GM12878 (cell line): ENCODE measurements at regions not wholly inside any gene's neighbourhood (a gene's known extent, or its start where the extent isn't known, plus 50 kb on each side); places are given as distances from the start of the nearest gene placed in this dataset.

Experiments
- MTA2 ChIP-seq: fragments of 450-650 bp; IDR thresholded peaks from 2 replicates; pipeline ENCODE4 v1.6.1; 2016; ENCODE audit warnings: low read depth, mild to moderate bottlenecking, moderate library complexity
- SMARCA5 ChIP-seq: fragments of 450-650 bp; IDR thresholded peaks from 2 replicates; pipeline ENCODE4 v1.6.1; 2017; ENCODE audit warnings: mild to moderate bottlenecking
- TBL1XR1 ChIP-seq: IDR thresholded peaks from 2 replicates; pipeline ENCODE4 v1.6.1; 2012; ENCODE audit warnings: low read depth, low read length, improper control_type of control experiment
- TF ChIP-seq, protein P1 (sequence below): IDR thresholded peaks from 2 replicates; pipeline ENCODE4 v1.6.1; 2012; ENCODE audit warnings: low read depth, low read length, improper control_type of control experiment
- TF ChIP-seq, protein P2 (sequence below): fragments of 450-650 bp; IDR thresholded peaks from 2 replicates; pipeline ENCODE4 v1.6.1; 2017; ENCODE audit warnings: antibody characterized with exemption, mild to moderate bottlenecking, moderate library complexity
- TF ChIP-seq, protein P3 (sequence below): fragments of 450-650 bp; IDR thresholded peaks from 2 replicates; pipeline ENCODE4 v1.6.1; 2017; ENCODE audit warnings: mild to moderate bottlenecking, low read depth, inconsistent platforms; ENCODE audit not compliant: poor library complexity, severe bottlenecking

DNA sequence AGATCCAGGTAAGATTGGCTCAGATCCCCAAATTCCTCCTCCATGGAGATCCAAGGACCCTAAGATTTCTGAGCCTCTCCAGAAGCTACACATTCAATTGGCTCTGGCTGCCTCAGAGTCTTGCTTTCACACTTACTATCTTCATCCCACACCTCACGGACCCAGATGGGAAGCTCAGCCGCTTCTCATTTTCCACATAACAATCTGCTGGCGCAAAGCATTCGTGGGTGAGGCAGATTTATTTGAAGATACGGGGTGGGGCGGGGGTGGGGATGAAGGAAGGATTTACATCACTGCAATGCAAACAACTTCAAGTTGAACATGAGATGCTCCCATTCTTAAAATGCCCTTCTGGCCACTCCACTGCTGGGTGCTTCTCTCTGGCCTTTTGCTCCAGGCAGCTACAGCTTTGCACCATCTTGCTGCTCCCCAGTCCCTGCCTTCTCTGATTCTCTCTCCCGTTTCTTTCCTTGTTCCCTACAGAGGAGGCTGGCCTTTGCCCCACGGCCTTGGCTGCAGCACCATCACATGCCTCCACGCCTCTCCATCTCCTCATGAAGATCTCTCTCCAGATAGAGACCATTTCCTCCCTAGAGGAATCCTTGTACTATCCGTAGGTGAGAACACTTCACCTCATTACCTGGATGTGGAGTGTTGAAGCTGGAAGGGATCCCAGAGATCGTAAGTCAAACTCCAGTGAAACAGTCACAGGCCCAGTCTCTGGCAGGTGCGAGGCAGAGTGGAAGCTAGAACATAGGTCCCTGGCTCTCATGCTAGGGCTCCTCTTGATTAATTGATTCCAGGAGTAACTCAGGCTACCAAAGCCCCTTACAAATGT, 175.9 kb downstream of the RPLP1 start (continued):
- TF ChIP-seq MTA2, result no peak
- no peak for TF ChIP-seq TBL1XR1
- TF ChIP-seq, protein P1, sequence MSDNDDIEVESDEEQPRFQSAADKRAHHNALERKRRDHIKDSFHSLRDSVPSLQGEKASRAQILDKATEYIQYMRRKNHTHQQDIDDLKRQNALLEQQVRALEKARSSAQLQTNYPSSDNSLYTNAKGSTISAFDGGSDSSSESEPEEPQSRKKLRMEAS, result no peak
- TF ChIP-seq, protein P2, sequence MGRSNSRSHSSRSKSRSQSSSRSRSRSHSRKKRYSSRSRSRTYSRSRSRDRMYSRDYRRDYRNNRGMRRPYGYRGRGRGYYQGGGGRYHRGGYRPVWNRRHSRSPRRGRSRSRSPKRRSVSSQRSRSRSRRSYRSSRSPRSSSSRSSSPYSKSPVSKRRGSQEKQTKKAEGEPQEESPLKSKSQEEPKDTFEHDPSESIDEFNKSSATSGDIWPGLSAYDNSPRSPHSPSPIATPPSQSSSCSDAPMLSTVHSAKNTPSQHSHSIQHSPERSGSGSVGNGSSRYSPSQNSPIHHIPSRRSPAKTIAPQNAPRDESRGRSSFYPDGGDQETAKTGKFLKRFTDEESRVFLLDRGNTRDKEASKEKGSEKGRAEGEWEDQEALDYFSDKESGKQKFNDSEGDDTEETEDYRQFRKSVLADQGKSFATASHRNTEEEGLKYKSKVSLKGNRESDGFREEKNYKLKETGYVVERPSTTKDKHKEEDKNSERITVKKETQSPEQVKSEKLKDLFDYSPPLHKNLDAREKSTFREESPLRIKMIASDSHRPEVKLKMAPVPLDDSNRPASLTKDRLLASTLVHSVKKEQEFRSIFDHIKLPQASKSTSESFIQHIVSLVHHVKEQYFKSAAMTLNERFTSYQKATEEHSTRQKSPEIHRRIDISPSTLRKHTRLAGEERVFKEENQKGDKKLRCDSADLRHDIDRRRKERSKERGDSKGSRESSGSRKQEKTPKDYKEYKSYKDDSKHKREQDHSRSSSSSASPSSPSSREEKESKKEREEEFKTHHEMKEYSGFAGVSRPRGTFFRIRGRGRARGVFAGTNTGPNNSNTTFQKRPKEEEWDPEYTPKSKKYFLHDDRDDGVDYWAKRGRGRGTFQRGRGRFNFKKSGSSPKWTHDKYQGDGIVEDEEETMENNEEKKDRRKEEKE, result no peak
- TF ChIP-seq, protein P3, sequence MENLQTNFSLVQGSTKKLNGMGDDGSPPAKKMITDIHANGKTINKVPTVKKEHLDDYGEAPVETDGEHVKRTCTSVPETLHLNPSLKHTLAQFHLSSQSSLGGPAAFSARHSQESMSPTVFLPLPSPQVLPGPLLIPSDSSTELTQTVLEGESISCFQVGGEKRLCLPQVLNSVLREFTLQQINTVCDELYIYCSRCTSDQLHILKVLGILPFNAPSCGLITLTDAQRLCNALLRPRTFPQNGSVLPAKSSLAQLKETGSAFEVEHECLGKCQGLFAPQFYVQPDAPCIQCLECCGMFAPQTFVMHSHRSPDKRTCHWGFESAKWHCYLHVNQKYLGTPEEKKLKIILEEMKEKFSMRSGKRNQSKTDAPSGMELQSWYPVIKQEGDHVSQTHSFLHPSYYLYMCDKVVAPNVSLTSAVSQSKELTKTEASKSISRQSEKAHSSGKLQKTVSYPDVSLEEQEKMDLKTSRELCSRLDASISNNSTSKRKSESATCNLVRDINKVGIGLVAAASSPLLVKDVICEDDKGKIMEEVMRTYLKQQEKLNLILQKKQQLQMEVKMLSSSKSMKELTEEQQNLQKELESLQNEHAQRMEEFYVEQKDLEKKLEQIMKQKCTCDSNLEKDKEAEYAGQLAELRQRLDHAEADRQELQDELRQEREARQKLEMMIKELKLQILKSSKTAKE, result no peak
- no peak for TF ChIP-seq SMARCA5
